ENCODE measurements at regions not wholly inside any gene's neighbourhood (a gene's known extent, or its start where the extent isn't known, plus 50 kb on each side); places are given as distances from the start of the nearest gene placed in this dataset.

GRCh38 chrX:15128861-15129260 is 141.0 kb downstream of the ASB9 start:
- Histone ChIP-seq H4K20me1 (replicated peaks; ENCODE audit: control insufficient read depth, extremely low read depth, insufficient read depth, low read length) (no peaks in the 10 kb centered on the region), H3K4me2 (ENCODE audit: insufficient read depth, low read length) (no peak overlapping the region), H3K9me1 (replicated peaks; ENCODE audit: control insufficient read depth, extremely low read depth, insufficient read depth, low read length) (no peaks in the 10 kb centered on the region), H3K4me3 (replicated peaks in 1 of 3; ENCODE audit: insufficient read depth in 1 of 3, low read depth in 1 of 3, low read length in 3 of 3) (no peak overlapping the region), H3K36me3 (ENCODE audit: control insufficient read depth in 2 of 2, extremely low read depth in 1 of 2, insufficient read depth in 2 of 2, low read length in 2 of 2) (no peaks in the 10 kb centered on the region), H3K9me3 (replicated peaks; ENCODE audit: control insufficient read depth, insufficient read depth, low read length) (no peaks in the 10 kb centered on the region), H3K27ac (ENCODE audit: insufficient read depth, low read depth, low read length) (no peak overlapping the region), H3K4me1 (ENCODE audit: control insufficient read depth, extremely low read depth, insufficient read depth, low read length) (no peaks in the 10 kb centered on the region), H3K9ac (replicated peaks; ENCODE audit: extremely low read depth, insufficient read depth, low read length) (no peak overlapping the region), H3K79me2 (ENCODE audit: control insufficient read depth, insufficient read depth, low read length) (no peaks in the 10 kb centered on the region), H2AFZ (ENCODE audit: low read depth, low read length) (no peak overlapping the region), H3K27me3 (ENCODE audit: control insufficient read depth in 2 of 2, insufficient read depth in 2 of 2, low read length in 2 of 2) (no peaks in the 10 kb centered on the region)
- FAIRE-seq (no peak), DNase-seq (ENCODE audit: low read depth, low spot score) (no peak)
- dilution Hi-C loops (cut with MboI; ENCODE audit: extremely low pct_ligation_motif_present, low sequenced_read_pairs), result no loop called here
- ChIA-PET CTCF (no interaction called here), POLR2A (no interaction called here)
- intact Hi-C loops (cut with micrococcal nuclease), result no loop called here
- BruUV-seq (replicated peaks), result no TSS peak
- TF ChIP-seq MYC (IDR thresholded peaks at IDR 0.05; ENCODE audit: low read depth, low read length), result no peak

- BruUV-seq (replicated peaks), result no TSS peak
These were observed 142.9 kb downstream of the ASB9 start for GRCh38 chrX:15127010-15127409.

More at GRCh38 chrX:15127010-15127409, 142.9 kb downstream of the ASB9 start:
- no peak overlapping the region for H3K9ac ChIP-seq (replicated peaks; ENCODE audit: extremely low read depth, insufficient read depth, low read length)
- H3K79me2 ChIP-seq (ENCODE audit: control insufficient read depth, insufficient read depth, low read length), result no peaks in the 10 kb centered on the region
- dilution Hi-C loops (cut with MboI; ENCODE audit: extremely low pct_ligation_motif_present, low sequenced_read_pairs) (no loop called here), intact Hi-C loops (cut with micrococcal nuclease) (no loop called here)
- TF ChIP-seq POLR2AphosphoS5 (IDR thresholded peaks at IDR 0.05; ENCODE audit: insufficient read depth, low read depth, low read length) (no peak), CTCF (IDR thresholded peaks at IDR 0.05; ENCODE audit: extremely low read depth in 1 of 2, insufficient read depth in 1 of 2, low read depth in 1 of 2, low read length in 2 of 2) (no peak), MYC (IDR thresholded peaks at IDR 0.05; ENCODE audit: low read depth, low read length) (no peak), JUN (IDR thresholded peaks at IDR 0.05; ENCODE audit: borderline replicate concordance, insufficient read depth, insufficient read length, low read depth) (no peak), POLR2A (IDR thresholded peaks at IDR 0.05; ENCODE audit: low read depth, low read length) (no peak), GATA2 (IDR thresholded peaks at IDR 0.05; ENCODE audit: insufficient read depth, insufficient read length, low read depth, low read length) (no peak), FOS (IDR thresholded peaks at IDR 0.05; ENCODE audit: borderline replicate concordance, insufficient read depth, low read length) (no peak), MAX (IDR thresholded peaks at IDR 0.05; ENCODE audit: insufficient read depth, insufficient read length) (no peak), EZH2 (IDR thresholded peaks at IDR 0.05; ENCODE audit: borderline replicate concordance, low read depth, low read length, severe bottlenecking) (no peak)
- no peak overlapping the region for H3K4me3 ChIP-seq (replicated peaks in 1 of 3; ENCODE audit: insufficient read depth in 1 of 3, low read depth in 1 of 3, low read length in 3 of 3)
- H3K36me3 ChIP-seq (ENCODE audit: control insufficient read depth in 2 of 2, extremely low read depth in 1 of 2, insufficient read depth in 2 of 2, low read length in 2 of 2), result no peaks in the 10 kb centered on the region
- DNase-seq (ENCODE audit: low read depth, low spot score), result no peak
- CTCF ChIA-PET, result no interaction called here
- no peaks in the 10 kb centered on the region for H3K9me1 ChIP-seq (replicated peaks; ENCODE audit: control insufficient read depth, extremely low read depth, insufficient read depth, low read length)
- POLR2A ChIA-PET, result no interaction called here
- no peaks in the 10 kb centered on the region for H3K9me3 ChIP-seq (replicated peaks; ENCODE audit: control insufficient read depth, insufficient read depth, low read length)
- H3K4me2 ChIP-seq (ENCODE audit: insufficient read depth, low read length), result no peak overlapping the region
- H4K20me1 ChIP-seq (replicated peaks; ENCODE audit: control insufficient read depth, extremely low read depth, insufficient read depth, low read length), result no peaks in the 10 kb centered on the region
- H3K4me1 ChIP-seq (ENCODE audit: control insufficient read depth, extremely low read depth, insufficient read depth, low read length), result no peaks in the 10 kb centered on the region
- H2AFZ ChIP-seq (ENCODE audit: low read depth, low read length), result no peak overlapping the region
- no peaks in the 10 kb centered on the region for H3K27me3 ChIP-seq (ENCODE audit: control insufficient read depth in 2 of 2, insufficient read depth in 2 of 2, low read length in 2 of 2)
- FAIRE-seq, result no peak
- no peak overlapping the region for H3K27ac ChIP-seq (ENCODE audit: insufficient read depth, low read depth, low read length)
